HG02981 (cell line): ENCODE measurements at regions not wholly inside any gene's neighbourhood (a gene's known extent, or its start where the extent isn't known, plus 50 kb on each side); places are given as distances from the start of the nearest gene placed in this dataset.

Source experiments
- ATAC-seq: cut with Tn5 transposase; IDR thresholded peaks from one replicate; pipeline ENCODE4 v1.9.1; 2021; ENCODE audit warnings: mild to moderate bottlenecking, moderate library complexity; ENCODE audit not compliant: unreplicated experiment

DNA sequence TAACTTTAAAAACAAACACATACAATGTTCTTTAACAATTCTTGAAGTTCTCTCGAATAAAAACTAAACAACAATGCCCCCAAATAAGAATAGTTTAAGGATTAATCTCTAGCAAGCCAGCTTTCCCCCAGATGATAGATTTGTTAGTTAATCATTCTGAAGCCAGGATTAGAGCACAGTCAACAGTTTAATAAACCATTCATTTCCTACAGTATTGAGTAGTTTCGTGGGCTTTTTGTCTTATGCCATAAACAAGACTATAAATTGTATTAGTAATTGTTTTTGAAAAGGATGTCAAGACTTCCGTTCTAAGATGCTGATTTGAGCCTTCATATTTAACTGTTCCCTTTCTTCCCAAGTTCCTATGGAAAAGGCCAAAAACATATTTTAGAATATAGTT is 136.6 kb downstream of the PIK3R1 start:
- no peak for ATAC-seq

DNA sequence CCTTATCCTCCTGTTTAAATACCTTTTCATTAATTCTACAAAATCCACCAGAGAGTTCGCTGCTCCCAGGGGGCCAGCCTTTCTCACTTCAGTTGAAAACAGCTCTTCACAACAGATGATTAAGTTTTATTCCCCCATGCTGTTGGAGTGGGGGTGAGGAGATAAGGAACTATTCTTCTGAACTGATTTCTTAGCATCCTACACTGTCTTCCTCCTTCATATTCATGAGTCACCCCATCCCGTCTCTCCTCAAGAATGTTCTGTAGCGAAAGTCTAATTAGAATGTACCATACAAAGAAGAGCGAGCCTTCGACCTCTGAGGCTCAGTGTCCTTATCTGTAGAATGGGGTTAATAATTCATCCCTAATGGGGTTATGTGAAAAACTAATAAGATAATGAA is 138.0 kb downstream of the PIK3R1 start:
- no peak for ATAC-seq

DNA sequence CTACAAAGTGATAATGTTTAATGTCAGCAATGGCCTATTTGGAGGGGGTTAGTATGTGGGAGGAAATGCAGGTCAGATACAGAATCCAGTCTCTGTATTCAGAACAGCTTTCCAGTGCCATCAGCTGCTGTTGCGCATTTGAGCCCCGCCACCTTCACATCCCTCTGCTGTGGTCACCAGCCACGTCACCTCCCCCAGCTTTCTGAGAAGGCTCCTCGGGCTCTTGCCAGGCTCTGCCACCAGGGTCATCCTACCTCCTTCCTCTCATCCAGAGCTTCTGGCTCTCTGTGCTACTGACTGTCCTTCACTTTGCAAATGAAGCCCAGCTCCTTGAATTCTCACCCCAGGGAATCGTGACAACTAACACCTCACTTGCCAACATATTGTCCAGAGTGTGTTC is 138.8 kb downstream of the PIK3R1 start:
- ATAC-seq: no peak

DNA sequence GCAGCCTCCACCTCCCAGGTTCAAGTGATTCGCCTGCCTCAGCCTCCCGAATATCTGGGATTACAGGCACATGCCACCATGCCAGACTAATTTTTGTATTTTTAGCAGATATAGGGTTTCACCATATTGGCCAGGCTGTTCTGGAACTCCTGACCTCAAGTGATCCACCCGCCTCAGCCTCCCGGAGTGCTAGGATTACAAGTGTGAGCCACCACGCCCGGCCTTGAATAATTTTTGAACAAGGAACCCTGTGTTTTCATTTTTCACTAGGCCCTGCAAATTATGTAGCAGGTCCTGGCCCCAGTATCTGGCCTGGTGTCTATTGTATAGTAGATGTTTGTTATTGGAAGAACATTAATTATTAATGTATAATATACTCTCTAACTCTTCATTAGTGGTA is 140.7 kb downstream of the PIK3R1 start:
- ATAC-seq: no peak

DNA sequence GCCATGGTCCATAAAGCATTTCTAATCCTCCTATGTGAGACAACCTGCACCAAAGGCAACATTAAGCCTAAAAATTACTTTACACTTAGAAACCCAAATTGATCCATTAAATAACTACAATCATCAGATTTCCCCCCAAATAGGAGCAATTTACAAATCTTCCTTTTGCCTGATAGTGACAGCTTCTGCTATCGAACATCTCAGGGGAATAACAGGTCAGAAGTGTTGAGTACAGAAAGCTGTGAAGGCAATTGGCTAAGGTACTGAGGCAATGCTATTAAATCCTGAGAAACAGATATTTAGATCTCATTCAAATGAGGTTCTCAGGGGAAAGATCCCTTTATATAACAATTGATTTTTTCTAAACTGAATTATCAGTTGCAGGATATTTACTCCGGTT is 141.1 kb downstream of the PIK3R1 start:
- no peak for ATAC-seq

GRCh38 chr5:68359699-68360098 is 144.1 kb downstream of the PIK3R1 start:
- ATAC-seq: no peak

- ATAC-seq: no peak
Measured at GRCh38 chr5:68362331-68362730, 146.8 kb downstream of the PIK3R1 start.

DNA sequence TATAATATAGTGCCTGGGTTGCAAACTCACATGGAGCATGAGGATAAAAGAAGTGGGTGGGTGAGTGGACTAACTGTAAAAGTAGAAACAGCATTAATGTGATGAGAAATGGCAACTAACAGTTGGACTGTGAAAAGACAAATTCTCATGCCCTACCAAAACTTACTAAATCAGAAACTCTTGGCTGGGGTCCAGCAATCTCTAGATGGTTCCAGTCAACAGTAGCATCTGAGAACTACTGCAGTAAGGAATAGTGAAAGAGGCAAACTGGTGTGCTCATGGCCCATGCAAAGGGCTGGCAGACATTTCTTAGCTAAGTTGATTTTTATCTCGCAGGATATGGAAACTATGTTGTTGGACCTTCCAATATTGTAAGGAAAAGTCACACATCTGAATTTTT is 150.3 kb downstream of the PIK3R1 start:
- no peak for ATAC-seq

DNA sequence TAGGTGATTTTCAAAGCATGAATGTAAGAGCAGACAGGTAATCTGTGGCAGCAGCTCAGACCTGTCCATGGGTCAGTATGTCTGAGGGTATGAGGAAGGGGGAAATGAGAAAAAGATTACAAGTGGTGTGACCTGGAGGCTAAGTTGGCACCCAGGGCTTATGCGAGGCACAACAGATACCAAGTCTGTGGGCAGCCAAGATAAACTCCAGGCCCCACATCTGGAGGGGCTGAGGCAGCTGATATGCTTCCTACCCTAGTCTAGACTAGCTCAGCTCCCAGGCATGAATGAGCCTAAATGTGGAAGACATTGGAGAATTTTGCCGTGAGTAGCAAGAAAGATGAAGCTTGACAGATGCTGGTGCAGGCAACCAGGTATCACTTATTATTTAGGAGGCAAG is 151.7 kb downstream of the PIK3R1 start:
- ATAC-seq: no peak

- no peak for ATAC-seq
Measured at GRCh38 chr5:68367717-68368116, 152.2 kb downstream of the PIK3R1 start.

DNA sequence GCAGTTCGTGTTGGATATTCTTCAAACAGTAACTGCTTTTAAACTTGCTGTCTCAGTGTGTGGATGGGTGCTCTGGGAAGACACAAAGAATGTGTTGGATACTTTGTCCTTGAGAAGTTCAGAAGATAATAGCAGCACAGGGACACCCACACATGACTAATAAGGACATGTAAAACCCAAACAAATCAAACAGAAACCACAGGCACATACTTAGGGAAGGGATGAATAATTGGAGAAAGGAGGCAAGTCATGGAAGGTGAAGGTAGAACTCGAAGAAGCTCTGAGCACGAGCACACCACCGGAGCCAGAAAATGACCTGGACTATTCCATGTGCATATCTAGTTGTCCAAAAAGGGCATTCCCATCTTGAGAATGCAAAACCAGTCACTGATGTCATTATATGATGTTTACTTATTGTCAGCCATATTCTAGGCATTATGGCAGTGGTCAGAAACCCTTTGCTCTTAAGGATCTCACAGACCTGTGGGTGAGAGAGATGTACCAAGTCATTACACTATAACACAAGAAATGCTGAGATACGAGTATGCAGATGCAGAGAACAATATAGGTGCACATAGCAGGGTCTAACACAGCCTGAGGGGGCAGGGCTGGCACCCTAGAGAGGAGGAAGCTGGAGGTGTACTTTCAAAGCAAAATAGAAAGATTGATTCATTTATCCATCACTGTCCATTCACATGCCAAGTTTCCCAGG is 152.9 kb downstream of the PIK3R1 start:
- no peak for ATAC-seq

DNA sequence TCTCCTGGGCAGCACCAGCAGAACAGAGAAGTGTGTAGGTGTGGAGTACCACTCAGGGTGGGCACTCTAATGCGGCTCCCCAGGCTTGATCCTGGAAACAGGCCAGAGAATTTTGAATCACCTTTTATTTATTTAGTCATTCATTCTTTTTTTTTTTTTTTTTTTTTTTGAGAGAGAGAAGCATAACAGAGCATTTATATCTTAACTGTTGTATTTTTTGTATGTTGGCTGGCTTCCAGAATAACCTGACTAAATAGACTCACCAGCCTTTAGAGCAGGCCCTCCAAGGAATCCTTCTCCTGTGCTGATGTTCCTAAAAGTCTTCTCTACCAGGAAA is 153.4 kb downstream of the PIK3R1 start:
- ATAC-seq: no peak

- peak; percentile 80 for ATAC-seq
Measured at GRCh38 chr5:68369457-68370125, 154.0 kb downstream of the PIK3R1 start.

DNA sequence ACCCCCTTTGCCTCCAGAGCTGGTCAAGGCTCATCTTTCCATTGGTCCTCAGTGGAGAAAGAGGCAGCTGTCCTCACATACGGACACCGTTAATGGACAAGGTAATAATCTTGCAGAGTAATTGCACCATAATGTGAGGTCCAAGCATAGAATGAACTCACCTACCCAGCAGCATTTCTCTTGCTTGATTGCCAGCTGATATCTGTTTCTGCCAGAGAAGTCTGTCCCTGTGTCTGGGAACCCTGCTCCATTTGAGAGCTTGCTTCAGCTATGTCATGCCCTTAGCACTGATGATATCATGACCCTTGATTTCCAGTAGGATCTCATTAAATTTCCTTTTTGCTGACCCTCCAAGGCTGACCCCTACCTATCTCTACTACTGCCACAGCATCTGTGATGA is 154.6 kb downstream of the PIK3R1 start:
- no peak for ATAC-seq

- ATAC-seq: no peak
Measured at GRCh38 chr5:68371607-68372006, 156.1 kb downstream of the PIK3R1 start.

DNA sequence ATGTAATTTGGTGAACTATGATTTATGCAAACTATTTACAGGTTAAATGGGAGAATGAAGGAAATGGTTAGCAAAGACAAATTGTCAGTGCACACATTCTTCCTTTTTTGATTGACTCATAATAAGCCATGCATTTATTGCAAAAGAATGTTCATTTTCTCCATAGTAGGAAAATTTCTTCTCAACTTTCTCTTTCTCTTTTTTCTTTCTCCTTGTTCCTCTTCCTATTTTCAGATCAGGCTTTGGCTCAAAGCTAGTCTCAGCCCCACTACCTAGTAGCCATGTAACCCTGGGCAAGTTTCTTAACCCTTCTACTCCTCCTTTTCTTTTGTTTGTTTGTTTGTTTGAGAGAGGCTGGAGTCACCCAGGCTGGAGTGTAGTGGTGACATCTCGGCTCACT is 156.6 kb downstream of the PIK3R1 start:
- ATAC-seq: no peak

DNA sequence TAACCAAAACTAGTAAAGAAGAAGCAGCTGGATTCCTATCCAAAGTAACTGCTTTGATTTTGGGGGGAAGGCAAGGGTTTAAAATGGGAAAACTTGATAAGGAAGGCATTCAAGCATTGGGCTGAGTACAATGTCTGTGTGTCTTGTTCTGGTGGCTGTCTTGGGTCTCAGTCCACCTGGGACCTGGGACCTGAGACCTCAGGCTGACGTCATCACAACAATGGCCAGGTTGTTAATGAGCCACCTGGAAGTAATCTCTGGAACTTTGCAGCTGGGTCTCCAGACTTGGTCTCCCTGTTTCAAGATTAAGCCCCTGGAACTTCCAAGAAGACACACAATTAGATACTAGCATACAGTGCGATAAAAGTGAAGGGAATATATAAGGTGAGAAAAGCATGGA is 157.5 kb downstream of the PIK3R1 start:
- no peak for ATAC-seq

- ATAC-seq: no peak
Measured at GRCh38 chr5:68374796-68375518, 159.4 kb downstream of the PIK3R1 start.

DNA sequence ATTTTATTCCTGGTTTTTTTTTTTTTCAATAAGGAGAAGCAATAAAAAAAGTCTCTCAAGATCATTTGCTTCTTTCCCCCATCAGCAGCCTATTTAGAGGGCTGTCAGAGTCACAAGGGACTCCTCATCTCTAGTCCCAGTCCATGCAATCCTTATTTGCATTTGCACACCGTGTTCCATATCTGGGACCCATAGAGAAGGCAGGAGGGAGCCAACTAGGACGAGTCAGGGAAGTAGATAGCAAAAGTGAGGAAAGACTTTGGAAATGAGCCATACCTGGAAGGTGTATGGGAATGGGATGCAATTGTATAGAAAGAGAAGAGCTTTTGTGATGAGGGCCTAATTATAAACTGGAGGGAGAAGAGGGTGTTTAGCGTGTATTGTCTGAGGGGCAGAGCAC is 160.0 kb downstream of the PIK3R1 start:
- ATAC-seq: no peak

DNA sequence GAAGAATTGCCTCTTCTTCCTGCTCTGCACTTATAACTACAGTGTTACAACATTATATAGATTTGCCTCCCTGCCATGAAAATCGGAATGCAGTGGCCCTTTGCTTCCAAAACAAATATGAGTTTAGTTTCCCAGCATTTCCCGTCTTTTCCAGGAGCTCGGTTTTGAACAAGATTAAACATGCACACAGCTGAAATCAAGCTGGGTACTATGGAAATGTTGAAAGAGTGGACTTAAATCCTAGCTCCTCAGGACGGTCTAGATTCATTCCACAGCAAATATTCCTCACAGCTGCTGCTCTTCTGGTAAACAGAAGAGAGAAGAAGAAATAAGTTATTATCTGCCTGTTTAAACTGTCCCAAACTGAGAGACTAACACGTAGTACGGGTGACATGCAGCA is 161.4 kb downstream of the PIK3R1 start:
- ATAC-seq: no peak

GRCh38 chr5:68377733-68378132 is 162.2 kb downstream of the PIK3R1 start:
- no peak for ATAC-seq

GRCh38 chr5:68378204-68378820 is 162.8 kb downstream of the PIK3R1 start:
- ATAC-seq: peak; percentile 82
